IMR-90 (cell line): ENCODE measurements at regions not wholly inside any gene's neighbourhood (a gene's known extent, or its start where the extent isn't known, plus 50 kb on each side); places are given as distances from the start of the nearest gene placed in this dataset.

Experiments used
- ATAC-seq: fragments of 200-7000 bp; cut with Tn5 transposase; 2 replicates; pipeline ENCODE4 v1.9.1; 2020; ENCODE audit warnings: low read depth, mild to moderate bottlenecking, moderate library complexity
- BruUV-seq: library from RNA; stranded (reverse); fragments of 400-500 nt; replicated peaks from 2 replicates; lab custom pipeline; 2021; lab: Mats Ljungman, UMichigan
- CTCF ChIA-PET: fragments of 300-600 bp; formaldehyde crosslinking; extraction: SDS; loops from one replicate; lab custom pipeline; 2021; ENCODE audit warnings: antibody characterized with exemption; lab: Yijun Ruan, JAX
- POLR2A ChIA-PET: fragments of 300-600 bp; sonication (Branson Sonifier 250); formaldehyde crosslinking; loops from one replicate; lab custom pipeline; 2022; ENCODE audit warnings: antibody characterized with exemption; ENCODE audit not compliant: unreplicated experiment; lab: Charles Lee
- DNase-seq: peaks from one replicate; pipeline ENCODE4 v3.0.0; 2013
- H2AFZ ChIP-seq: replicated peaks from 2 replicates; pipeline ENCODE3; 2013; ENCODE audit warnings: low read length, mild to moderate bottlenecking; ENCODE audit not compliant: poor library complexity
- H2AK5ac ChIP-seq: 2 replicates; pipeline ENCODE4 v1.6.1; 2013; ENCODE audit warnings: low read depth, low read length, inconsistent platforms
- H2AK9ac ChIP-seq: replicated peaks from 2 replicates; pipeline ENCODE3; 2013; ENCODE audit warnings: mild to moderate bottlenecking, low read depth, low read length, moderate library complexity; ENCODE audit not compliant: poor library complexity
- H2BK120ac ChIP-seq: 2 replicates; pipeline ENCODE4 v1.6.1; 2013; ENCODE audit warnings: low read depth, low read length, inconsistent platforms
- H2BK15ac ChIP-seq: 3 replicates; pipeline ENCODE4 v1.6.1; 2013; ENCODE audit warnings: low read depth, low read length, inconsistent platforms
- H2BK20ac ChIP-seq: 2 replicates; pipeline ENCODE4 v1.6.1; 2013; ENCODE audit warnings: low read depth, mild to moderate bottlenecking, inconsistent platforms, low read length, moderate library complexity
- H2BK5ac ChIP-seq: 2 replicates; pipeline ENCODE4 v1.6.1; 2013; ENCODE audit warnings: mild to moderate bottlenecking, low read depth, low read length, inconsistent platforms; ENCODE audit not compliant: poor library complexity, severe bottlenecking
- H3K14ac ChIP-seq: replicated peaks from 2 replicates; pipeline ENCODE4 v1.6.1; 2013; ENCODE audit warnings: low read depth, low read length, inconsistent platforms
- H3K18ac ChIP-seq: 2 replicates; pipeline ENCODE4 v1.6.1; 2013; ENCODE audit warnings: low read depth, low read length, control low read depth
- H3K23ac ChIP-seq: 2 replicates; pipeline ENCODE4 v1.6.1; 2013; ENCODE audit warnings: low read depth, low read length, inconsistent platforms
- H3K27ac ChIP-seq: 2 replicates; pipeline ENCODE4 v1.5.1; 2013; ENCODE audit warnings: mild to moderate bottlenecking, control low read depth, low read length; ENCODE audit not compliant: insufficient read depth
- H3K27me3 ChIP-seq: 2 replicates; pipeline ENCODE4 v1.6.1; 2013; ENCODE audit warnings: low read length; ENCODE audit not compliant: control insufficient read depth, insufficient read depth
- H3K36me3 ChIP-seq: 2 replicates; pipeline ENCODE4 v1.6.1; 2013; ENCODE audit warnings: low read length, mixed read lengths; ENCODE audit not compliant: control insufficient read depth, insufficient read depth
- H3K4ac ChIP-seq: 2 replicates; pipeline ENCODE4 v1.6.1; 2013; ENCODE audit warnings: low read depth, low read length, inconsistent platforms
- H3K4me1 ChIP-seq: 2 replicates; pipeline ENCODE4 v1.6.1; 2013; ENCODE audit warnings: low read length, mixed read lengths; ENCODE audit not compliant: control insufficient read depth, insufficient read depth
- H3K4me2 ChIP-seq: 2 replicates; pipeline ENCODE4 v1.6.1; 2013; ENCODE audit warnings: low read depth, mild to moderate bottlenecking, control low read depth, low read length, moderate library complexity
- H3K4me3 ChIP-seq: 2 replicates; pipeline ENCODE4 v1.5.1; 2013; ENCODE audit warnings: low read depth, mild to moderate bottlenecking, control low read depth, low read length, moderate library complexity; ENCODE audit not compliant: insufficient read depth
- H3K56ac ChIP-seq: 2 replicates; pipeline ENCODE4 v1.6.1; 2013; ENCODE audit warnings: low read length, inconsistent platforms; ENCODE audit not compliant: insufficient read depth; ENCODE audit errors: extremely low read depth
- H3K79me1 ChIP-seq, 2 experiments: 2 replicates each; pipeline ENCODE4 v1.6.1; 2013; ENCODE audit warnings: low read length in 2 of 2, inconsistent platforms in 1 of 2, low read depth in 1 of 2
- H3K9ac ChIP-seq: 2 replicates; pipeline ENCODE4 v1.6.1; 2013; ENCODE audit warnings: low read depth, low read length, control low read depth
- H3K9me1 ChIP-seq: 2 replicates; pipeline ENCODE4 v1.6.1; 2013; ENCODE audit warnings: low read length, inconsistent platforms; ENCODE audit not compliant: insufficient read depth
- H3K9me3 ChIP-seq: 2 replicates; pipeline ENCODE4 v1.6.1; 2013; ENCODE audit warnings: low read length; ENCODE audit not compliant: control insufficient read depth, insufficient read depth
- H4K20me1 ChIP-seq: 2 replicates; pipeline ENCODE4 v1.6.1; 2013; ENCODE audit warnings: low read length, inconsistent platforms; ENCODE audit not compliant: insufficient read depth
- H4K5ac ChIP-seq: 2 replicates; pipeline ENCODE4 v1.6.1; 2013; ENCODE audit warnings: mild to moderate bottlenecking, low read depth, low read length, control low read depth
- H4K8ac ChIP-seq, 2 experiments: 2 replicates each; pipeline ENCODE4 v1.6.1; 2013; ENCODE audit warnings: low read depth in 2 of 2, low read length in 2 of 2, control low read depth in 1 of 2, inconsistent platforms in 1 of 2
- H4K91ac ChIP-seq: 2 replicates; pipeline ENCODE4 v1.6.1; 2013; ENCODE audit warnings: low read depth, low read length, inconsistent platforms; ENCODE audit not compliant: insufficient read depth
- BHLHE40 ChIP-seq: fragments of 150-350 bp; IDR thresholded peaks from 2 replicates; pipeline ENCODE4 v1.6.1; 2016; ENCODE audit warnings: mild to moderate bottlenecking, low read depth, low read length
- CEBPB ChIP-seq: IDR thresholded peaks from 2 replicates; pipeline ENCODE4 v1.6.1; 2012; ENCODE audit warnings: low read depth, low read length, improper control_type of control experiment
- CHD1 ChIP-seq: IDR thresholded peaks from 2 replicates; pipeline ENCODE4 v1.6.1; 2012; ENCODE audit warnings: low read depth, low read length, improper control_type of control experiment
- FOS ChIP-seq: fragments of 150-350 bp; IDR thresholded peaks from 2 replicates; pipeline ENCODE4 v1.6.1; 2016; ENCODE audit warnings: low read depth, low read length
- MAFK ChIP-seq: IDR thresholded peaks from 2 replicates; pipeline ENCODE4 v1.6.1; 2012; ENCODE audit warnings: low read depth, low read length, improper control_type of control experiment
- MAZ ChIP-seq: IDR thresholded peaks from 2 replicates; pipeline ENCODE4 v1.6.1; 2012; ENCODE audit warnings: low read depth, mild to moderate bottlenecking, low read length, improper control_type of control experiment, moderate library complexity, borderline replicate concordance
- MXI1 ChIP-seq: IDR thresholded peaks from 2 replicates; pipeline ENCODE4 v1.6.1; 2012; ENCODE audit warnings: low read depth, mild to moderate bottlenecking, low read length, moderate library complexity, borderline replicate concordance
- NFE2L2 ChIP-seq: fragments of 150-350 bp; IDR thresholded peaks from 2 replicates; pipeline ENCODE4 v1.6.1; 2016; ENCODE audit warnings: low read depth, mild to moderate bottlenecking, low read length
- POLR2A ChIP-seq: IDR thresholded peaks from 2 replicates; pipeline ENCODE4 v1.6.1; 2012; ENCODE audit warnings: mild to moderate bottlenecking, low read depth, low read length
- RAD21 ChIP-seq: IDR thresholded peaks from 2 replicates; pipeline ENCODE4 v1.6.1; 2012; ENCODE audit warnings: low read length, improper control_type of control experiment
- RCOR1 ChIP-seq: IDR thresholded peaks from 2 replicates; pipeline ENCODE4 v1.6.1; 2012; ENCODE audit warnings: mild to moderate bottlenecking, low read length, improper control_type of control experiment; ENCODE audit not compliant: insufficient replicate concordance
- RFX5 ChIP-seq: IDR thresholded peaks from 2 replicates; pipeline ENCODE4 v1.8.0; 2012; ENCODE audit warnings: low read depth, mild to moderate bottlenecking, low read length, moderate library complexity
- SMC3 ChIP-seq: fragments of 150-350 bp; IDR thresholded peaks from 2 replicates; pipeline ENCODE4 v1.6.1; 2016; ENCODE audit warnings: low read depth, mild to moderate bottlenecking, antibody characterized with exemption, low read length, moderate library complexity
- WGBS, 2 experiments: methylation state at CpG; one replicate each; pipeline versions ENCODE4 v1.1.5 to v1.1.7; 2013; ENCODE audit warnings: missing lambda C conversion rate in 2 of 2; ENCODE audit not compliant: insufficient read length in 1 of 2; ENCODE audit errors: extremely low coverage in 2 of 2; 5-methylcytosine and 5-hydroxymethylcytosine counted together
- dilution Hi-C: fragments of 300-500 bp; cut with HindIII; formaldehyde crosslinking; loops from one replicate; pipeline ENCODE4 v1.14.3; 2018; ENCODE audit warnings: low sequenced_read_pairs; ENCODE audit not compliant: unreplicated experiment
- in situ Hi-C: fragments of 300-500 bp; cut with MboI; formaldehyde crosslinking; loops from 3 replicates; pipeline ENCODE4 v1.14.3; 2019; ENCODE audit warnings: low sequenced_read_pairs, inconsistent platforms, mixed read lengths
- intact Hi-C: fragments of 100-400 bp; cut with micrococcal nuclease; formaldehyde crosslinking; loops from 2 replicates; pipeline ENCODE4 v1.10.0; 2022
- TF ChIP-seq, protein P1 (sequence below): conservative IDR thresholded peaks from 2 replicates; pipeline ENCODE4 v1.5.1; 2012; ENCODE audit warnings: mild to moderate bottlenecking, low read depth, low read length, improper control_type of control experiment
- TF ChIP-seq, protein P2 (sequence below): fragments of 150-350 bp; IDR thresholded peaks from 2 replicates; pipeline ENCODE4 v1.6.1; 2017; ENCODE audit warnings: mild to moderate bottlenecking, antibody characterized with exemption, low read length, low read depth
- TF ChIP-seq, protein P3 (sequence below): fragments of 150-350 bp; IDR thresholded peaks from 2 replicates; pipeline ENCODE4 v1.6.1; 2016; ENCODE audit warnings: low read depth, mild to moderate bottlenecking, low read length, moderate library complexity, borderline replicate concordance

DNA sequence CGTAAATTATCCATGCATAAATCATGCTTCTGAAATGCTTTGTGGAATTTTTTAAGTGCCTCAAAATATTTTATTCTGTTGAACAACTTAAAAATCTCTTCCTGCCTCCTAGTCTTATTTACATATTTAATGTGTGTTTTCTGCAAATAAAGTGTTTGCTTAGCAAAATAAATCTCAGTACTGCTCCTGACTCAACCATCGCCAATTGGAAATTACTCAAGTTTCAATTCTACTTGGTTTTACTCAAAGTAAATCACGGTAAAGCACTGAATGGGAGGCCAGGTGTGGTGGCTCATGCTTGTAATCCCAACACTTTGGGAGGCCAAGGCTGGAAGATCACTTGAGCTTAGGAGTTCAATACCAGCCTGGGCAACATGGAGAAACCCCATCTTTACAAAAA lies 152.2 kb upstream of the NR5A2 start:
- dilution Hi-C loops (no loop called here), intact Hi-C loops (no loop called here), in situ Hi-C loops (no loop called here)
- CTCF ChIA-PET: no interaction called here
- Histone ChIP-seq H3K56ac (no peak overlapping the region), H3K4ac (no peak overlapping the region), H3K18ac (no peak overlapping the region), H3K9me1 (no peaks in the 10 kb centered on the region), H2BK15ac (no peak overlapping the region), H2BK5ac (no peak overlapping the region), H4K8ac (no peak overlapping the region), H2AK5ac (no peak overlapping the region), H3K14ac (no peak overlapping the region), H3K4me1 (no peaks in the 10 kb centered on the region), H3K9ac (no peak overlapping the region), H4K5ac (no peak overlapping the region), H3K4me2 (no peak overlapping the region), H3K79me1 (no peaks in the 10 kb centered on the region), H3K27me3 (no peaks in the 10 kb centered on the region), H3K23ac (no peak overlapping the region), H3K4me3 (no peak overlapping the region), H3K36me3 (no peaks in the 10 kb centered on the region), H4K20me1 (no peaks in the 10 kb centered on the region), H2AFZ (no peak overlapping the region), H3K27ac (no peak overlapping the region), H2AK9ac (no peak overlapping the region), H2BK20ac (no peak overlapping the region), H3K9me3 (no peaks in the 10 kb centered on the region), H2BK120ac (no peak overlapping the region), H4K91ac (no peak overlapping the region)
- no peak for DNase-seq
- ATAC-seq: no peak
- TF ChIP-seq CEBPB (no peak), FOS (no peak), RCOR1 (no peak), MXI1 (no peak), RAD21 (no peak), RFX5 (no peak), MAZ (no peak), BHLHE40 (no peak), CHD1 (no peak), POLR2A (no peak), MAFK (no peak), NFE2L2 (no peak), SMC3 (no peak)
- TF ChIP-seq, protein P1, sequence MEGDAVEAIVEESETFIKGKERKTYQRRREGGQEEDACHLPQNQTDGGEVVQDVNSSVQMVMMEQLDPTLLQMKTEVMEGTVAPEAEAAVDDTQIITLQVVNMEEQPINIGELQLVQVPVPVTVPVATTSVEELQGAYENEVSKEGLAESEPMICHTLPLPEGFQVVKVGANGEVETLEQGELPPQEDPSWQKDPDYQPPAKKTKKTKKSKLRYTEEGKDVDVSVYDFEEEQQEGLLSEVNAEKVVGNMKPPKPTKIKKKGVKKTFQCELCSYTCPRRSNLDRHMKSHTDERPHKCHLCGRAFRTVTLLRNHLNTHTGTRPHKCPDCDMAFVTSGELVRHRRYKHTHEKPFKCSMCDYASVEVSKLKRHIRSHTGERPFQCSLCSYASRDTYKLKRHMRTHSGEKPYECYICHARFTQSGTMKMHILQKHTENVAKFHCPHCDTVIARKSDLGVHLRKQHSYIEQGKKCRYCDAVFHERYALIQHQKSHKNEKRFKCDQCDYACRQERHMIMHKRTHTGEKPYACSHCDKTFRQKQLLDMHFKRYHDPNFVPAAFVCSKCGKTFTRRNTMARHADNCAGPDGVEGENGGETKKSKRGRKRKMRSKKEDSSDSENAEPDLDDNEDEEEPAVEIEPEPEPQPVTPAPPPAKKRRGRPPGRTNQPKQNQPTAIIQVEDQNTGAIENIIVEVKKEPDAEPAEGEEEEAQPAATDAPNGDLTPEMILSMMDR: no peak
- TF ChIP-seq, protein P2, sequence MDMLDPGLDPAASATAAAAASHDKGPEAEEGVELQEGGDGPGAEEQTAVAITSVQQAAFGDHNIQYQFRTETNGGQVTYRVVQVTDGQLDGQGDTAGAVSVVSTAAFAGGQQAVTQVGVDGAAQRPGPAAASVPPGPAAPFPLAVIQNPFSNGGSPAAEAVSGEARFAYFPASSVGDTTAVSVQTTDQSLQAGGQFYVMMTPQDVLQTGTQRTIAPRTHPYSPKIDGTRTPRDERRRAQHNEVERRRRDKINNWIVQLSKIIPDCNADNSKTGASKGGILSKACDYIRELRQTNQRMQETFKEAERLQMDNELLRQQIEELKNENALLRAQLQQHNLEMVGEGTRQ: no peak
- TF ChIP-seq, protein P3, sequence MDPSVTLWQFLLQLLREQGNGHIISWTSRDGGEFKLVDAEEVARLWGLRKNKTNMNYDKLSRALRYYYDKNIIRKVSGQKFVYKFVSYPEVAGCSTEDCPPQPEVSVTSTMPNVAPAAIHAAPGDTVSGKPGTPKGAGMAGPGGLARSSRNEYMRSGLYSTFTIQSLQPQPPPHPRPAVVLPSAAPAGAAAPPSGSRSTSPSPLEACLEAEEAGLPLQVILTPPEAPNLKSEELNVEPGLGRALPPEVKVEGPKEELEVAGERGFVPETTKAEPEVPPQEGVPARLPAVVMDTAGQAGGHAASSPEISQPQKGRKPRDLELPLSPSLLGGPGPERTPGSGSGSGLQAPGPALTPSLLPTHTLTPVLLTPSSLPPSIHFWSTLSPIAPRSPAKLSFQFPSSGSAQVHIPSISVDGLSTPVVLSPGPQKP: no peak
- no TSS peak for BruUV-seq
- POLR2A ChIA-PET: no interaction called here
- no CpG with 5 or more reads among the region's 3 CpGs for WGBS, 2 experiments
